Epithelial cell of esophagus (primary cell): ENCODE measurements at regions not wholly inside any gene's neighbourhood (a gene's known extent, or its start where the extent isn't known, plus 50 kb on each side); places are given as distances from the start of the nearest gene placed in this dataset.

Experiments used
- DNase-seq: peaks from one replicate; pipeline ENCODE4 v3.0.0; 2010; ENCODE audit warnings: low read depth
- H3K4me3 ChIP-seq: 2 replicates; pipeline ENCODE4 v1.5.1; 2011; ENCODE audit warnings: mild to moderate bottlenecking, low read length, control low read depth
- CTCF ChIP-seq: IDR thresholded peaks from 2 replicates; pipeline ENCODE4 v1.5.1; 2011; ENCODE audit warnings: low read depth, mild to moderate bottlenecking, low read length, control low read depth, inconsistent platforms; ENCODE audit not compliant: insufficient read depth; ENCODE audit errors: missing control alignments

- no peak overlapping the region for H3K4me3 ChIP-seq
- no peak for TF ChIP-seq CTCF
- DNase-seq = no peak
Observed at GRCh38 chr10:78335691-78336401, 302.2 kb downstream of the RPS24 start.

- no peak overlapping the region for H3K4me3 ChIP-seq
- DNase-seq = no peak
- no peak for TF ChIP-seq CTCF
Observed at GRCh38 chr10:78336402-78336791, 302.7 kb downstream of the RPS24 start.

- DNase-seq = no peak
- H3K4me3 ChIP-seq = no peak overlapping the region
- TF ChIP-seq CTCF = no peak
Observed at GRCh38 chr10:78337016-78337415, 303.4 kb downstream of the RPS24 start.

- DNase-seq = no peak
- no peak overlapping the region for H3K4me3 ChIP-seq
- no peak for TF ChIP-seq CTCF
Observed at GRCh38 chr10:78337646-78338391, 304.2 kb downstream of the RPS24 start.

- no peak overlapping the region for H3K4me3 ChIP-seq
- TF ChIP-seq CTCF = no peak
- no peak for DNase-seq
Observed at GRCh38 chr10:78338717-78339116, 305.1 kb downstream of the RPS24 start.

- no peak for DNase-seq
- no peak overlapping the region for H3K4me3 ChIP-seq
- no peak for TF ChIP-seq CTCF
Observed at GRCh38 chr10:78339251-78339650, 305.6 kb downstream of the RPS24 start.
